GM21786 (cell line): ENCODE measurements at regions not wholly inside any gene's neighbourhood (a gene's known extent, or its start where the extent isn't known, plus 50 kb on each side); places are given as distances from the start of the nearest gene placed in this dataset.

Source experiments
- ATAC-seq: cut with Tn5 transposase; IDR thresholded peaks from one replicate; pipeline ENCODE4 v1.9.1; 2021; ENCODE audit not compliant: unreplicated experiment

GRCh38 chr16:64469906-64470702, 651.8 kb downstream of the CDH11 start:
- no peak for ATAC-seq

- no peak for ATAC-seq
These were observed 652.5 kb downstream of the CDH11 start for GRCh38 chr16:64469351-64469750.

DNA sequence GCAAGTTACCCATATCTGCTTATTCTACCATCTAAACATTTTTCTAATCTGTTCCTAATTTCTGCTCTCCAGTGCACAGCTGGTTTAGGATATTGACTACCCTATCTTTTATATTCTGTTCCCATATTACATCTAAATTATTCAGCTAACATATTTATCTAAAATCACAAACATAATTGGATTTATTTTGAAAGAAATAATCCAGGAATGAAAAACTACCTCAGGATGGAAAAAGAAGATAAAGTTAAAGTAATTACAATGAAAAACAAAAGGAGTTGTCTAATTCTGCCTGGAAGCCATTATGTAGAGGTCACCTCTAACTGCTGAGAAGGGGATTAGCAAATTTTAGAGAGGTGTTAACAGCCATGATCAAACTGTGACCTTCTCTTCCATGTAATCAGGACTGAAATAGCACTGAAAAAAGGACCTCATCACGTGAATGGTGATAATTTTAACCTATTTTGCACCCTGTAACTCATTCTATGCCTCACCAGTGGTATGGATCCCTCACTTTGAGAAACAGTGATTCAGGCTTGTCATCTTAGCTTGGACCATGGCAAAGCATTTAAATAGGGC, 653.3 kb downstream of the CDH11 start:
- no peak for ATAC-seq

GRCh38 chr16:64459821-64460220, 662.0 kb downstream of the CDH11 start:
- no peak for ATAC-seq

GRCh38 chr16:64459402-64459801, 662.5 kb downstream of the CDH11 start:
- no peak for ATAC-seq

GRCh38 chr16:64455275-64455674, 666.6 kb downstream of the CDH11 start:
- no peak for ATAC-seq

- no peak for ATAC-seq
These were observed 668.2 kb downstream of the CDH11 start for GRCh38 chr16:64453646-64454045.

DNA sequence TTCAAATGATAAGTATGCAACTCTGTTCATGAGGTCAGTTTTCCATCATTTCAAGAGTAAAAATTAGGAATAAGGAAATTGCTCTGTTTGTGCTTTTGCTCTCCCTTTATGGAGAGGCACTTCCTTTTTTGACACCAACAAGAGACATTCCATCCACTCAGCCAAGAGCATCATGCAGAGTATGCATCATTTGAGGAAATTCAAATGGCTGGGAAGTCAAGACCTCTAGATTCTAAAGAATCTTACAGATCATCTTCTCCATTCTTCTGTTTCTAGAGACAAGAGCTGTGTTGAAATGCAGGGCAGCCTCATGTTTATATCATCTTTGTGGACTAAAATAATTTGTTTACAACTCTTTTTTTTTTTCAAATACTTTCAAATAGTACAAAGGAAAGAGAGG, 669.4 kb downstream of the CDH11 start:
- ATAC-seq = no peak

GRCh38 chr16:64450177-64450576, 671.7 kb downstream of the CDH11 start:
- ATAC-seq = no peak

- no peak for ATAC-seq
These were observed 672.4 kb downstream of the CDH11 start for GRCh38 chr16:64449506-64449905.

DNA sequence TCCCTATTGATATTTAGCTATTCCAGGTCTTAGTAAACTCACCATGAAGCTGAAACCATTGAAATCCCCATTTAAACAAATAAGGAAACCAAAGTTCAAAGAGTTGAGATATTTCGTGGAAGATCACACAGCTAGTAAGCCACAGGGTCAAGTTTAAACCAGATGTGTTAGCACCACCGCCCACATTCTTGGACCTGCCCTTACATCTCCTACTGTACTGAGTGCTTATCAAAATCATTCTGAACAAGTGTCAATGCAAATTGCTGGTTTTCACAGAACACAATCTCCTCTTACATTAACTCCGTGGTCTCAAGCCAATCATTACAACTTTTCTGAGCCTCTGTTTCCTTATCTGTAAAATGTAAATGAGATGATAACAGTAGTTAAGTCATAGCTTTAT, 676.2 kb downstream of the CDH11 start:
- no peak for ATAC-seq

- no peak for ATAC-seq
These were observed 676.6 kb downstream of the CDH11 start for GRCh38 chr16:64445245-64445644.

DNA sequence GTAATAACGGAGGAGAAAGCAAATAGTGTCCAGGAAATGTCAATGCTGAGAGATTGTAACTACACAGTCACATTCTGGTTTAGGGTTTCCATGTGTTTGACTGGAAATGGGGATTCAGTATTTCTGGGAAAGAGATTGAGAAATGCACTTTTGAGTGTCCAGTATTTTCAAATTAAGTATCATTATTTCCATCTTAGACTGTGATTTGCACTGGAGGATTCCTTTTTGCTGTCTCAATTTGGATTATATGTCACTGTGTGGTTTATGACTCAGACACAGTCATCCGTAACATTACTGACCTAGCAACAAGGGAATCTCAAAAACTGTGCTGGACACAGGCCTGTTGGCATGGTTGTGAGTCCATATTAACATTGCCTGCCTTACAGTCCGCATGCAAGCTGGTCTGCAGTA, 681.4 kb downstream of the CDH11 start:
- no peak for ATAC-seq

DNA sequence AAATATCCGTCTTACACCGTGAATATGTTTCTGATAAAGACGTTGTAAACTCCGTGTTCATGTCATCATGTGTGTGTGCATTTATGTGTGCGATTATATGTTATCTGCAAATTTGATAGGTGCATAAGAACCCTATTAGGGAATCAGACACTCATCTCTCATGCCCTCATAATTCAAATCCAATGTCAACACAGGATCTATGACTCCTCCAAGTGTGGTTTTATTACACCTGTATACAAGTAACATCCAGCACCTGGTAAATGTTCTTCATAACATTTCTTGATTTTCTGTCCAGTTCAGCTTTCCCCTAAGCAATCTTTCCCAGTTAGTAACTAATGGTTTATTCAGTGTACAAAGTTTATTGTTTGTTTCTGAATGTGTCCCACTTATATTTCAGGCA, 681.9 kb downstream of the CDH11 start:
- ATAC-seq = no peak

GRCh38 chr16:64437706-64438324, 684.0 kb downstream of the CDH11 start:
- no peak for ATAC-seq

- ATAC-seq = no peak
These were observed 687.3 kb downstream of the CDH11 start for GRCh38 chr16:64434526-64435069.

- no peak for ATAC-seq
These were observed 693.3 kb downstream of the CDH11 start for GRCh38 chr16:64428463-64429113.

DNA sequence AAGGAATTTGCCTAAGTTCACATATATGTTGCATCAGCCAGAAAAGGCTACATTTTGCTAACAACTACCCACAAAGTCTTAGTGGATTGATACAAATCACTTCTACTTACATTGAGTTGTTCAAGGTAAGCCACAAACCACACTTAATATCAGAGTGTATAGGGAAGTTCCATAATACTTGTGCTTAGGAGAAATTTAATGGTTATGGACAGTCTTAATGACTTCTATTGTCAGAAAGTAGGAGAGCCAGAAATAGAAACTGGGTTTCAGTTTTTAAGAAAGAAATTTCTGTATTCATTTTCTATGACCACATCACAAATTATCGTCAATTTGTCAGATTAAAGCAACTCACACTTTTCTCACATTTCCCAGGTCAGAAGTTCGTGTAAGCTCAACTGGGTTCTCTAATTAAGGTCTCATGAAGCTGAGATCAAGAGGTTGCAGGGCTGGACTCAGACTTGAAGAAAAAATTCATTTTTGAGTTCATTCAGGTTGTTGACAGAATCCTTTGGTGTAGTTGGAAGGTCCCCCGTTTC, 695.7 kb downstream of the CDH11 start:
- no peak for ATAC-seq

DNA sequence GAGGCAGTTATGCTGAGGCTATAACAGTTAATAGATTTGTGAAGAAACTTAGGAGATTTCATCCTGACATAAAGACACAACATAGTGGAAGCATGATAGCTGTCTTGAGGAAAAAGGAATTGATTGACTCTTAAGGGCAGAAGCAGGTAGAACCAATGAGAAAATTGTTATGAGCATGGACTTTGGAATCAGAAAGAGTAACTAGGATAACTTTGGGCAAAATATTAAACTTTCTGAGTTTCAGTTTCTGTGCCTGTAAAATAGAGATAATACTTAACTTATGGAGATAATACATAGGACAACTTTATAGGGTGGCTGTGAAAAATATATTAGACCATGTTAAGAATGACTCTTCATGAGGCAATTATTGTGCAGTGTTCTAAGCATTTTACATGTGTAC, 696.5 kb downstream of the CDH11 start:
- ATAC-seq = no peak

DNA sequence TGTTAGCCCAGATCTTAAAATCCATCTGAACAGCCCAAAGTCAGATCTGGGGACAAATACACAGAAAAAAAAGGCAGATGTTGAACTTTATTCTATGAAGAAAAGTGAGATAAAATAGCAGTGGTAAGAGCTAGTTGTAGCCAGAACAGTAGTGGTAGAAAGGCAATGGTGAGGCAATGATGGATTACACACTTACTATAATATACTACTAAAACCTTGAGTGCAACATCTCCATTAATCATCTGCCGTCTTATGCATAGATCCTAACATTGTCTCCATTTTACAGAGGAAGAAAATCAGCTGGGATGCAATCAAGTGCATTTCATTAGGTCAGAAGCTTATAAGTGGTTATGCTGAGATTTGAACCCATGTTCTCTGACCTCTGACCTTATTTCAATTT, 699.6 kb downstream of the CDH11 start:
- no peak for ATAC-seq

DNA sequence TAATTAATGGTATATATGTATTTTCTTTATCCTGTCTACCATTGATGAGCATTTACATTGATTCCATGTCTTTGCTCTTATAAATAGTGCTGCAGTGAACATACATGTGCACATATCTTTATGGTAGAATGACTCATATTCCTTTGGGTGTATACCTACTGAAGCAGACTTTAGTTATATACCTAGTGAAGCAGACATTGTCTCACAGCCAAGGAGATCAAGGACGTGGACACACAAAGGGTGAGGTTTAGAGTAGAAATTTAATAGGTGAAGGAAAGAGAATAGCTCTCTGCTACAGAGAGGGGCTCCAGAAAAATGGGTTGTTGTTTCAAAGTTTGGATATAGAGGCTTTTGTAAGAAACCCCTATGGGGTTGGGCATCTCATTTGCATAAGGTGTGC, 700.3 kb downstream of the CDH11 start:
- ATAC-seq = no peak
